Upper lobe of right lung (tissue), 1 donor: ENCODE measurements at regions not wholly inside any gene's neighbourhood (a gene's known extent, or its start where the extent isn't known, plus 50 kb on each side); places are given as distances from the start of the nearest gene placed in this dataset.

Source experiments
- ATAC-seq: fragments of 200-7000 bp; cut with Tn5 transposase; one replicate; pipeline ENCODE4 v1.9.1; 2020; ENCODE audit warnings: mild to moderate bottlenecking, moderate library complexity
- DNase-seq: peaks from one replicate; pipeline ENCODE4 v3.0.0-alpha.2; 2020
- H3K27ac ChIP-seq: fragments of 200-600 bp; one replicate; pipeline ENCODE4 v1.8.0; 2022
- H3K27me3 ChIP-seq: fragments of 200-600 bp; one replicate; pipeline ENCODE4 v1.8.0; 2022; ENCODE audit warnings: mild to moderate bottlenecking
- H3K36me3 ChIP-seq: fragments of 200-600 bp; one replicate; pipeline ENCODE4 v1.8.0; 2022
- H3K4me1 ChIP-seq: fragments of 200-600 bp; one replicate; pipeline ENCODE4 v1.8.0; 2022
- H3K4me3 ChIP-seq: fragments of 200-600 bp; one replicate; pipeline ENCODE4 v1.8.0; 2022; ENCODE audit warnings: mild to moderate bottlenecking
- H3K9me3 ChIP-seq: fragments of 200-600 bp; one replicate; pipeline ENCODE4 v1.8.0; 2022
- intact Hi-C: fragments of 100-400 bp; cut with DNase I; formaldehyde crosslinking; loops from one replicate; pipeline ENCODE4 v1.11.0; 2022
- TF ChIP-seq, protein P1 (sequence below): fragments of 200-600 bp; IDR thresholded peaks from one replicate; pipeline ENCODE4 v1.8.0; 2022; ENCODE audit warnings: antibody characterized with exemption
- donor health status: DM: no; HTN: yes; CAD: no; lungs with severe emphysema.

DNA sequence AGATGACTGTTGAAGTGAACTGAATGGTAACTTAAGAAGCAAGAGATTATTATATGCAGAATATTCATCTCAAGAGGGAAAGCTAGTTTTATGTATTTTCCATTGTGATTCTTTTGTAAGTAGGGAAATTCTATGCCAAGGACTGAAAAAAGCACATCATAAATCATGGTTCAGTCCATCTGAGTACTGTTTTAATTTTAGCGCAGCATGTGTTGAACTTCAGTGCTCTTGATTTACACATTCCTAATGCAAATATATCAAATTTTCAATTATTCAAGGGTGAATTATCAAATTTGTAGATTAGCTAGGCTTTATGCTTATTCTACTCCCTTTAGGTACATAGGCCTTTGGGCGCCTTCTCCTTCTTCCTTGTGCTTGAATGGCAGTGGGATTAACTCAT is 50.3 kb upstream of the TCF12 start:
- ATAC-seq (no peak), DNase-seq (no peak)
- TF ChIP-seq, protein P1, sequence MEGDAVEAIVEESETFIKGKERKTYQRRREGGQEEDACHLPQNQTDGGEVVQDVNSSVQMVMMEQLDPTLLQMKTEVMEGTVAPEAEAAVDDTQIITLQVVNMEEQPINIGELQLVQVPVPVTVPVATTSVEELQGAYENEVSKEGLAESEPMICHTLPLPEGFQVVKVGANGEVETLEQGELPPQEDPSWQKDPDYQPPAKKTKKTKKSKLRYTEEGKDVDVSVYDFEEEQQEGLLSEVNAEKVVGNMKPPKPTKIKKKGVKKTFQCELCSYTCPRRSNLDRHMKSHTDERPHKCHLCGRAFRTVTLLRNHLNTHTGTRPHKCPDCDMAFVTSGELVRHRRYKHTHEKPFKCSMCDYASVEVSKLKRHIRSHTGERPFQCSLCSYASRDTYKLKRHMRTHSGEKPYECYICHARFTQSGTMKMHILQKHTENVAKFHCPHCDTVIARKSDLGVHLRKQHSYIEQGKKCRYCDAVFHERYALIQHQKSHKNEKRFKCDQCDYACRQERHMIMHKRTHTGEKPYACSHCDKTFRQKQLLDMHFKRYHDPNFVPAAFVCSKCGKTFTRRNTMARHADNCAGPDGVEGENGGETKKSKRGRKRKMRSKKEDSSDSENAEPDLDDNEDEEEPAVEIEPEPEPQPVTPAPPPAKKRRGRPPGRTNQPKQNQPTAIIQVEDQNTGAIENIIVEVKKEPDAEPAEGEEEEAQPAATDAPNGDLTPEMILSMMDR: no peak
- Histone ChIP-seq H3K4me1 (no peaks in the 10 kb centered on the region), H3K9me3 (no peaks in the 10 kb centered on the region), H3K36me3 (no peaks in the 10 kb centered on the region), H3K27me3 (no peaks in the 10 kb centered on the region), H3K27ac (no peak overlapping the region), H3K4me3 (no peak overlapping the region)
- intact Hi-C loops: no loop called here

DNA sequence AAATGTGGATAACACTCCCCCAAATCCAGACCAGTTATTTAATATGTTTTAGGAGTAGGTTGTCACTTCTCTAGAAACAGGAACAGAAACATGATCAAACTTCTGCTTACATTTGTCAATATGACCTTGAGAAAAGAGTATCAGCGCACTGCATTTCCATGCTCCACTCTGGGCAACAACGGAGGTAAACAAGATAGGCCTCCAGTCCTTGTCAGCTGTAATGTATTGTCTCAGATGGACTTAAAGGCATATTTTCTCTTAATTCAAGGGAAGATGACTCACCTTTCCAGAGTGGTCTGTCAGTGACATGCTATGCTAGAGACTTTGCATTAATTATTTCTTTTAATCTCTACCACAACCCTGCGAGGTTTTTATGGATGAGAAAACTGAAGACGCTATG is 51.6 kb upstream of the TCF12 start:
- ATAC-seq (no peak), DNase-seq (no peak)
- TF ChIP-seq, protein P1: no peak
- Histone ChIP-seq H3K27ac (no peak overlapping the region), H3K27me3 (no peaks in the 10 kb centered on the region), H3K36me3 (no peaks in the 10 kb centered on the region), H3K9me3 (no peaks in the 10 kb centered on the region), H3K4me1 (no peaks in the 10 kb centered on the region), H3K4me3 (no peak overlapping the region)
- intact Hi-C loops: no loop called here

DNA sequence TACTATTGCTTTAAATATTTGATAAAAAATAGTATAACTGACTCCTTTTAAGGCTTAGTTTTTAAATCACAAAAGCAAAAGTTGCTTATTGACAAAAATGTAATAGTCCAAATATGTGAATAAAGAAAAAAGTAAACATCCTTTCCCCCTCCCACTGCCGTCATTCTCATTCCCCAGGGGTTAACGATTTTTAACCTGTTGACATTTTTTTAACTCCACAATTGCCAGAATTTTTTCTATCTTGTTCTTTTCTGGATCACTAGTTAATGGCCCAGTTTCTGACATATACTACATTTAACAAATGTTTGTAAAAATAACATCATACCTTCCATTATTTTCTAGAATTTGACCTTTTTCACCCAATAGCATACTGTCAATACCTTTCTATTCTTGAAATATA is 60.6 kb upstream of the TCF12 start:
- Histone ChIP-seq H3K27me3 (no peaks in the 10 kb centered on the region), H3K4me1 (no peaks in the 10 kb centered on the region), H3K36me3 (no peaks in the 10 kb centered on the region), H3K4me3 (no peak overlapping the region), H3K9me3 (no peaks in the 10 kb centered on the region), H3K27ac (no peak overlapping the region)
- no peak for ATAC-seq
- no peak for DNase-seq
- intact Hi-C loops: no loop called here
- TF ChIP-seq, protein P1: no peak

DNA sequence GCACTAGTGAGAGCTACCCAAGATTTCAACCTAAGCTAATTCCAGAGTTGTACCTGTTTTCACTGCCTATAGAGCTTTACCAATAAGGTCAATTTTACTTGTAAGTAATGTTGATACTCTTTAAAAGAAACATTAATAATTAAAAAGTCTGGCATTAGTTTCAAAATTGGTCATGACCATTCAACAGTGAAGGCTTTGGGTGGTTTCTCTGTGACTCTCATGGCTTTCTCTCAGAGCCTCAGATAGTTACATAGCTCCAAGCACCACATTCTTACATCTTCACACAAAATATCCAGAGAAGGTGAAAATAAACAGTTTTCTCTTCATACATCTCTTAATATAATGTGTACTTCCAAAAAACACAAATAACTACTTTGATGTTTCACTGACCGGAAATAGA is 61.5 kb upstream of the TCF12 start:
- H3K27ac ChIP-seq: no peak overlapping the region
- H3K4me3 ChIP-seq: no peak overlapping the region
- no peak for DNase-seq
- no peaks in the 10 kb centered on the region for H3K27me3 ChIP-seq
- no peaks in the 10 kb centered on the region for H3K4me1 ChIP-seq
- intact Hi-C loops: no loop called here
- no peaks in the 10 kb centered on the region for H3K36me3 ChIP-seq
- no peak for ATAC-seq
- no peaks in the 10 kb centered on the region for H3K9me3 ChIP-seq
- TF ChIP-seq, protein P1: no peak

DNA sequence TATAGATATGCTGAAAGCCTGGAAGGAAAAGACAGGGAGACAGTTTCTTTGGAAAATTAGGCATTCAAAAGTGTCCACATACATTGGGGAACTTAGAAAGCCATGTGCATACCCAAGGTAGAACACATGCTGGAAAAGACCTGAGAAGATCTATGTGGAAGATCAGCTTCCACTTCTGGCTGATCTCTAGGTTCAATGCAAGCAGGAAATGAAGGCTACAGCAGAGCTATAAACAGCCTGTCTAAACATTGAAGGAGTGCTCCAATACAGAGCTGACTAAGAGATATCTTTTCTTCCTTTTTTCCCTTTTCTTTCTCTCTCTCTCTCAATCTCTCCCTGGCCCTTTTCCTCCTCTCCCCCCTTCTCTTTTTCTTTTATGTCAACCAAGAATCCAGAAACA is 73.6 kb upstream of the TCF12 start:
- Histone ChIP-seq H3K9me3 (no peaks in the 10 kb centered on the region), H3K27me3 (no peaks in the 10 kb centered on the region), H3K4me1 (no peaks in the 10 kb centered on the region), H3K4me3 (no peak overlapping the region), H3K36me3 (no peaks in the 10 kb centered on the region), H3K27ac (no peak overlapping the region)
- TF ChIP-seq, protein P1: no peak
- intact Hi-C loops: no loop called here
- ATAC-seq: no peak
- DNase-seq: no peak

DNA sequence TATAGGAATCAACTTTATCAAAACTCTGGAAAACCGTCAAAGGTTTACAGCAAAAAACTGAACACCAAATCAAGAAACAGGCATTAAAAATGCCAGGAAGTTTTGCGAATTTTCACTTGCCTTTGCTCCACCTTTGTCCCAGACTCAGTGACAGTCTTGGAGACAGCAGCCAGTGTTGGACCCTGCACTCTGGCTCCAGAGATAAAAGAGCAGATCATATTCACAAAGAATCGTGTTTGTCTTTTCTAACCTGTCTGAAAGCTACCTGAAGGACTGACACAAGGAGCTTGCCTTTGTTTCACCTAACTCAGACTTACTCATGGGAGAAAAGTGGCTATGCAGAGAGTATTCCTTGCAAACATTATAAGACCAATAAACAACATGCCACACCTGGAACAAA is 74.0 kb upstream of the TCF12 start:
- Histone ChIP-seq H3K4me1 (no peaks in the 10 kb centered on the region), H3K27ac (no peak overlapping the region), H3K9me3 (no peaks in the 10 kb centered on the region), H3K27me3 (no peaks in the 10 kb centered on the region), H3K36me3 (no peaks in the 10 kb centered on the region), H3K4me3 (no peak overlapping the region)
- ATAC-seq: no peak
- intact Hi-C loops: no loop called here
- DNase-seq: no peak
- TF ChIP-seq, protein P1: no peak
